ENCODE measurements at regions not wholly inside any gene's neighbourhood (a gene's known extent, or its start where the extent isn't known, plus 50 kb on each side); places are given as distances from the start of the nearest gene placed in this dataset.

- Histone ChIP-seq H3K4me3 (ENCODE audit: low read depth, low read length) (no peak overlapping the region), H3K4me1 (no peaks in the 10 kb centered on the region), H3K27me3 (replicated peaks; ENCODE audit: control insufficient read depth, insufficient read depth, low read length) (no peaks in the 10 kb centered on the region), H3K36me3 (ENCODE audit: control insufficient read depth, insufficient read depth, low read length) (no peaks in the 10 kb centered on the region), H3K9me3 (no peaks in the 10 kb centered on the region)
- Mint-ChIP-seq H3K4me3 (ENCODE audit: unreplicated experiment) (no peak overlapping the region), H3K27me3 (ENCODE audit: insufficient read depth, unreplicated experiment) (no peaks in the 10 kb centered on the region), H3K27ac (ENCODE audit: unreplicated experiment) (no peak overlapping the region), H3K4me1 (ENCODE audit: low read depth, unreplicated experiment) (no peaks in the 10 kb centered on the region), H3K36me3 (ENCODE audit: insufficient read depth, unreplicated experiment) (no peaks in the 10 kb centered on the region), H3K9me3 (ENCODE audit: unreplicated experiment) (no peaks in the 10 kb centered on the region)
- ChIA-PET POLR2A (no interaction called here), CTCF (no interaction called here)
- no peak for TF ChIP-seq CTCF (IDR thresholded peaks at IDR 0.05; ENCODE audit: insufficient read depth in 1 of 2, low read depth in 1 of 2, low read length in 1 of 2, severe bottlenecking in 1 of 2, unreplicated experiment in 1 of 2)
- BruUV-seq (replicated peaks), result no TSS peak
- DNase-seq, result no peak
- intact Hi-C loops (cut with micrococcal nuclease; ENCODE audit: unreplicated experiment), result no loop called here
Observed at GRCh38 chr14:42407153-42407552, 800.5 kb downstream of the LRFN5 start.

- ChIA-PET CTCF (no interaction called here), POLR2A (no interaction called here)
- no peaks in the 10 kb centered on the region for H3K9me3 Mint-ChIP-seq (ENCODE audit: unreplicated experiment)
- intact Hi-C loops (cut with micrococcal nuclease; ENCODE audit: unreplicated experiment), result no loop called here
- no peak for TF ChIP-seq CTCF (IDR thresholded peaks at IDR 0.05; ENCODE audit: insufficient read depth in 1 of 2, low read depth in 1 of 2, low read length in 1 of 2, severe bottlenecking in 1 of 2, unreplicated experiment in 1 of 2)
- DNase-seq, result no peak
- no peak overlapping the region for H3K27ac Mint-ChIP-seq (ENCODE audit: unreplicated experiment)
- H3K27me3 Mint-ChIP-seq (ENCODE audit: insufficient read depth, unreplicated experiment), result no peaks in the 10 kb centered on the region
- no peaks in the 10 kb centered on the region for H3K27me3 ChIP-seq (replicated peaks; ENCODE audit: control insufficient read depth, insufficient read depth, low read length)
- H3K4me1 Mint-ChIP-seq (ENCODE audit: low read depth, unreplicated experiment), result no peaks in the 10 kb centered on the region
- no TSS peak for BruUV-seq (replicated peaks)
- H3K4me3 Mint-ChIP-seq (ENCODE audit: unreplicated experiment), result no peak overlapping the region
- H3K4me3 ChIP-seq (ENCODE audit: low read depth, low read length), result no peak overlapping the region
- H3K9me3 ChIP-seq, result no peaks in the 10 kb centered on the region
- no peaks in the 10 kb centered on the region for H3K4me1 ChIP-seq
- no peaks in the 10 kb centered on the region for H3K36me3 Mint-ChIP-seq (ENCODE audit: insufficient read depth, unreplicated experiment)
- H3K36me3 ChIP-seq (ENCODE audit: control insufficient read depth, insufficient read depth, low read length), result no peaks in the 10 kb centered on the region
Observed at GRCh38 chr14:42391146-42391834, 784.6 kb downstream of the LRFN5 start.

GRCh38 chr14:42378880-42379279 is 772.2 kb downstream of the LRFN5 start:
- H3K27me3 ChIP-seq (replicated peaks; ENCODE audit: control insufficient read depth, insufficient read depth, low read length), result no peaks in the 10 kb centered on the region
- no peak overlapping the region for H3K27ac Mint-ChIP-seq (ENCODE audit: unreplicated experiment)
- no peaks in the 10 kb centered on the region for H3K4me1 ChIP-seq
- ChIA-PET CTCF (no interaction called here), POLR2A (no interaction called here)
- no peaks in the 10 kb centered on the region for H3K4me1 Mint-ChIP-seq (ENCODE audit: low read depth, unreplicated experiment)
- no peaks in the 10 kb centered on the region for H3K36me3 ChIP-seq (ENCODE audit: control insufficient read depth, insufficient read depth, low read length)
- H3K36me3 Mint-ChIP-seq (ENCODE audit: insufficient read depth, unreplicated experiment), result no peaks in the 10 kb centered on the region
- no peaks in the 10 kb centered on the region for H3K9me3 ChIP-seq
- H3K27me3 Mint-ChIP-seq (ENCODE audit: insufficient read depth, unreplicated experiment), result peaks cover under 1% of the 10 kb centered on the region
- H3K4me3 Mint-ChIP-seq (ENCODE audit: unreplicated experiment), result no peak overlapping the region
- intact Hi-C loops (cut with micrococcal nuclease; ENCODE audit: unreplicated experiment), result loop anchor here (5.0 kb wide), 1 partner anchor 157 kb away; no protein-coding TSS in a partner anchor
- DNase-seq, result no peak
- no peak for TF ChIP-seq CTCF (IDR thresholded peaks at IDR 0.05; ENCODE audit: insufficient read depth in 1 of 2, low read depth in 1 of 2, low read length in 1 of 2, severe bottlenecking in 1 of 2, unreplicated experiment in 1 of 2)
- no peak overlapping the region for H3K4me3 ChIP-seq (ENCODE audit: low read depth, low read length)
- no TSS peak for BruUV-seq (replicated peaks)
- H3K9me3 Mint-ChIP-seq (ENCODE audit: unreplicated experiment), result no peaks in the 10 kb centered on the region

Measured in Caco-2 (cell line).